Keratinocyte (primary cell): ENCODE measurements at regions not wholly inside any gene's neighbourhood (a gene's known extent, or its start where the extent isn't known, plus 50 kb on each side); places are given as distances from the start of the nearest gene placed in this dataset.

ENCODE experiments used
- DNase-seq: peaks from one replicate; pipeline ENCODE4 v3.0.0-alpha.2; 2011; ENCODE audit warnings: low read depth, missing footprints, low spot score
- FAIRE-seq: peaks from 2 replicates; lab custom pipeline; 2011; peaks lifted over from hg19 to GRCh38; lab: Jason Lieb, UNC
- H2AFZ ChIP-seq: 2 replicates; pipeline ENCODE4 v1.6.0; 2012; ENCODE audit warnings: low read length, control low read depth, inconsistent platforms; ENCODE audit not compliant: control insufficient read depth
- H3K27ac ChIP-seq: 2 replicates; pipeline ENCODE4 v1.5.1; 2011; ENCODE audit warnings: low read length; ENCODE audit not compliant: control insufficient read depth, insufficient read depth
- H3K27me3 ChIP-seq: 3 replicates; pipeline ENCODE4 v1.6.0; 2011; ENCODE audit warnings: low read length; ENCODE audit not compliant: control insufficient read depth, insufficient read depth; ENCODE audit errors: extremely low read depth
- H3K36me3 ChIP-seq, 2 experiments: 2 replicates in 1 of 2; 3 replicates in 1 of 2; pipeline ENCODE4 v1.5.1; 2011; ENCODE audit warnings: low read length in 2 of 2, mild to moderate bottlenecking in 1 of 2; ENCODE audit not compliant: control insufficient read depth in 2 of 2, insufficient read depth in 2 of 2; ENCODE audit errors: extremely low read depth in 1 of 2
- H3K4me1 ChIP-seq: 3 replicates; pipeline ENCODE4 v1.5.1; 2011; ENCODE audit warnings: low read length; ENCODE audit not compliant: control insufficient read depth, insufficient read depth; ENCODE audit errors: extremely low read depth
- H3K4me2 ChIP-seq: 3 replicates; pipeline ENCODE4 v1.6.0; 2011; ENCODE audit warnings: low read depth, low read length; ENCODE audit not compliant: control insufficient read depth, insufficient read depth; ENCODE audit errors: extremely low read depth
- H3K4me3 ChIP-seq, 3 experiments: fragments of 200-600 bp in 1 of 3; sonication (generic) in 1 of 3; 2 replicates in 2 of 3; 3 replicates in 1 of 3; pipeline ENCODE4 v1.5.1; 2011 to 2016; ENCODE audit warnings: low read length in 3 of 3, mild to moderate bottlenecking in 3 of 3, control low read depth in 2 of 3, inconsistent platforms in 1 of 3, low read depth in 1 of 3, mixed read lengths in 1 of 3, mixed run types in 1 of 3, moderate library complexity in 1 of 3; ENCODE audit not compliant: control insufficient read depth in 2 of 3, insufficient read depth in 2 of 3; ENCODE audit errors: extremely low read depth in 1 of 3
- H3K79me2 ChIP-seq: 2 replicates; pipeline ENCODE4 v1.6.0; 2012; ENCODE audit warnings: low read length; ENCODE audit not compliant: control insufficient read depth, insufficient read depth
- H3K9ac ChIP-seq: 3 replicates; pipeline ENCODE4 v1.6.0; 2011; ENCODE audit warnings: low read length; ENCODE audit not compliant: control insufficient read depth, insufficient read depth; ENCODE audit errors: extremely low read depth
- H3K9me1 ChIP-seq: 3 replicates; pipeline ENCODE4 v1.6.0; 2011; ENCODE audit warnings: low read length; ENCODE audit not compliant: control insufficient read depth, insufficient read depth; ENCODE audit errors: extremely low read depth
- H3K9me3 ChIP-seq: 2 replicates; pipeline ENCODE4 v1.5.1; 2012; ENCODE audit warnings: low read depth, low read length; ENCODE audit not compliant: control insufficient read depth
- H4K20me1 ChIP-seq: 3 replicates; pipeline ENCODE4 v1.6.0; 2011; ENCODE audit warnings: low read length; ENCODE audit not compliant: control insufficient read depth, insufficient read depth; ENCODE audit errors: extremely low read depth
- EZH2 ChIP-seq: IDR thresholded peaks from one replicate; pipeline ENCODE4 v1.6.1; 2012; ENCODE audit warnings: inconsistent platforms, mild to moderate bottlenecking, low read length, moderate library complexity
- dilution Hi-C: fragments of 300-500 bp; cut with MboI; formaldehyde crosslinking; loops from one replicate; pipeline ENCODE4 v1.7.0; 2020; ENCODE audit warnings: low sequenced_read_pairs; ENCODE audit not compliant: extremely low pct_ligation_motif_present
- TF ChIP-seq, protein P1 (sequence below), 3 experiments: IDR thresholded peaks in 1 of 3; conservative IDR thresholded peaks in 1 of 3; optimal IDR thresholded peaks in 1 of 3; 2 replicates in 2 of 3; 3 replicates in 1 of 3; pipeline versions ENCODE3 to v1.5.1; 2011; ENCODE audit warnings: low read length in 3 of 3, mild to moderate bottlenecking in 3 of 3, moderate library complexity in 2 of 3, control low read depth in 1 of 3, inconsistent platforms in 1 of 3; ENCODE audit not compliant: insufficient read depth in 2 of 3; ENCODE audit errors: extremely low read depth in 1 of 3

DNA sequence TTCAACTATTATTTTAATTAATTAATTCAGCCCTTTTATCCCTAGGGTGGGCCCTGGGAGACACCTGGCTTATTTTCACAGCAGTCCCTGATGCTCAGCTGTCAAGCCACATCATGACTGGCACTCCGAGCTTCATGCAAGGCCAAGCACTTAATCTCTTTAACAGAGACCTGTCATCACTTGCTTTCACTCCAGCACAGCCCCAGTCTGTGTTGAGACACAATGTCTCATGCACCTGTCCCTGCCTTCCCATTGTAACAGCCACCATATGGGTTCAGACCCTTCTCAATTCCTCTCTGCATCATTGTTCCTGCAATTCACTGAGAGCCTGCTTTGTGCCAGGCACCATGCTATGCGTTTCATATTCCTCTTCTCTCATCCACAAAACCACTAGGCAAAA, 222.2 kb upstream of the TENM4 start:
- peaks cover 12% of the 10 kb centered on the region for H3K4me1 ChIP-seq
- no peaks in the 10 kb centered on the region for H3K27me3 ChIP-seq
- no peaks in the 10 kb centered on the region for H3K79me2 ChIP-seq
- H3K9me3 ChIP-seq = no peaks in the 10 kb centered on the region
- no peak overlapping the region for H3K4me3 ChIP-seq
- FAIRE-seq = no peak
- dilution Hi-C loops = no loop called here
- DNase-seq = no peak
- H3K4me2 ChIP-seq = no peak overlapping the region
- no peak overlapping the region for H2AFZ ChIP-seq
- H3K9me1 ChIP-seq = no peaks in the 10 kb centered on the region
- H3K36me3 ChIP-seq = no peaks in the 10 kb centered on the region
- TF ChIP-seq, protein P1, sequence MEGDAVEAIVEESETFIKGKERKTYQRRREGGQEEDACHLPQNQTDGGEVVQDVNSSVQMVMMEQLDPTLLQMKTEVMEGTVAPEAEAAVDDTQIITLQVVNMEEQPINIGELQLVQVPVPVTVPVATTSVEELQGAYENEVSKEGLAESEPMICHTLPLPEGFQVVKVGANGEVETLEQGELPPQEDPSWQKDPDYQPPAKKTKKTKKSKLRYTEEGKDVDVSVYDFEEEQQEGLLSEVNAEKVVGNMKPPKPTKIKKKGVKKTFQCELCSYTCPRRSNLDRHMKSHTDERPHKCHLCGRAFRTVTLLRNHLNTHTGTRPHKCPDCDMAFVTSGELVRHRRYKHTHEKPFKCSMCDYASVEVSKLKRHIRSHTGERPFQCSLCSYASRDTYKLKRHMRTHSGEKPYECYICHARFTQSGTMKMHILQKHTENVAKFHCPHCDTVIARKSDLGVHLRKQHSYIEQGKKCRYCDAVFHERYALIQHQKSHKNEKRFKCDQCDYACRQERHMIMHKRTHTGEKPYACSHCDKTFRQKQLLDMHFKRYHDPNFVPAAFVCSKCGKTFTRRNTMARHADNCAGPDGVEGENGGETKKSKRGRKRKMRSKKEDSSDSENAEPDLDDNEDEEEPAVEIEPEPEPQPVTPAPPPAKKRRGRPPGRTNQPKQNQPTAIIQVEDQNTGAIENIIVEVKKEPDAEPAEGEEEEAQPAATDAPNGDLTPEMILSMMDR (optimal IDR thresholded peaks at IDR 0.05 in 1 of 3, IDR thresholded peaks at IDR 0.05 in 1 of 3, conservative IDR thresholded peaks at IDR 0.05 in 1 of 3; ENCODE audit: extremely low read depth in 1 of 3, insufficient read depth in 2 of 3, low read length in 3 of 3) = no peak
- TF ChIP-seq EZH2 = no peak
- no peak overlapping the region for H3K27ac ChIP-seq
- no peaks in the 10 kb centered on the region for H4K20me1 ChIP-seq
- H3K9ac ChIP-seq = no peak overlapping the region

DNA sequence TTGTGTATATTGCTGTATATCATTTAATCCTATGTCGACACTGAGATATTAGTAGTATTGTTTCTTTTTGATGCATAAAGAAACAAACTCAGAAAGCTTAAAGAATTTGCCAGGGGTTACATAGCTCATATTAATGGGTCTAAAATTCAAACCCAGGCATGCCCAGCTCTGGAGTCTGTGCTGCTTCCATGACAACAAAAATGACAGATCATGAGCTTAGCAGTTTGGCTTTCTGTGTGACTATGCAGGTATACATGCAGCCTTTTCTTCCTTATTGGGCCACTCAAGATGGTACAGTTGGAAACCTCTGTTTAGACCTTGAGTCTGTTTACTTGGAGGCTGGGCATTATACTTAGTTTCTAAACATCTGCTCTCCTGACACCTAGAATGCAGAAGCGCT, 220.5 kb upstream of the TENM4 start:
- Histone ChIP-seq H3K27me3 (no peaks in the 10 kb centered on the region), H4K20me1 (no peaks in the 10 kb centered on the region), H3K9ac (no peak overlapping the region), H3K36me3 (no peaks in the 10 kb centered on the region), H3K9me3 (no peaks in the 10 kb centered on the region), H3K4me3 (no peak overlapping the region), H3K9me1 (no peaks in the 10 kb centered on the region), H3K27ac (no peak overlapping the region), H3K79me2 (no peaks in the 10 kb centered on the region), H2AFZ (no peak overlapping the region), H3K4me1 (no peaks in the 10 kb centered on the region), H3K4me2 (no peak overlapping the region)
- TF ChIP-seq, protein P1 (optimal IDR thresholded peaks at IDR 0.05 in 1 of 3, IDR thresholded peaks at IDR 0.05 in 1 of 3, conservative IDR thresholded peaks at IDR 0.05 in 1 of 3; ENCODE audit: extremely low read depth in 1 of 3, insufficient read depth in 2 of 3, low read length in 3 of 3) = no peak
- TF ChIP-seq EZH2 = no peak
- FAIRE-seq (no peak), DNase-seq (no peak)
- dilution Hi-C loops = no loop called here
